ENCODE measurements at regions not wholly inside any gene's neighbourhood (a gene's known extent, or its start where the extent isn't known, plus 50 kb on each side); places are given as distances from the start of the nearest gene placed in this dataset.

DNA sequence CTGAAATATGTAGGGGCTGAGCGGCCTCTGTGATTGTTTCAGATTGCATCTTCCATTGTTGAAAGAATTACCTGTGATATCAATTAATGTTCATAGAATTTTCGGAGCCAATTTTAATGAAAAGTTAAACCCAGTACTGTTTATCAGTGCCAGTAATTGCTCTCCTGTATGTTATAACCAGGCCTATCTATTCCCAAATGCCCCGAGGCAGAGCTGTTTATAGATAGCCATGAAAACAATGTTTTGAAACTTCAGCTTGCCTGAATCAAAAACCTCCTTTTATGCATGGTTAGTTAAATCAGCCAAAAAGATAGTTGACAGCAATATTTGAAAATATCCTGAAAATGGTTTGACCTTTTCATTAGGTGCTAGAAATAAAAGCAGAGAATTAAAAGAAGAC, 50.1 kb upstream of the HDAC9 start:
- TF ChIP-seq CTCF (IDR thresholded peaks at IDR 0.05) (no peak), POLR2A (IDR thresholded peaks at IDR 0.05) (no peak)

All from right lobe of liver (tissue), 4 donors.